ENCODE measurements at regions not wholly inside any gene's neighbourhood (a gene's known extent, or its start where the extent isn't known, plus 50 kb on each side); places are given as distances from the start of the nearest gene placed in this dataset.
"Not testable (repeated sequence)": the region's sequence is repeated elsewhere in the genome, so short reads cannot be mapped to it uniquely, and the experiment has no call there.

DNA sequence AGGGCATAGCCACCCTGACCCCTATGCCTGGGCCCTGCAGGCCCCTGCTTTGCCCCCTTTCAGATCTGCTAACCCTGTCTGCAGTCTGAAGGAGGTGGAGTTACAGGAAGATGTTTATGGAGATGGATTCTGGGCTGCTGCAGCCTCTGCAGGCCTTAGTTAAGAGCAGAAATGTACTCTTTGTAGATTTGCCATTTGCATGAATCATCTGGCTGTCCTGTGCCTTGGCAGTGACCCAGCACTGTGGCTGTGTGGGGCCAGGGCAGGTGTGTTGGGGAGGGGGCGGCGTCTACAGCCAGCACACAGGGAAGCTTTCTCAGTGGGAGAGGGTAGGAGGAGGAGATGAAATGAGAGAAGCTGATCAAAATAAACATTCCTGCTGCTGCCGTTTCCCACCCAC, 867.3 kb downstream of the PLA2G4A start:
- no peak overlapping the region for H3K27ac ChIP-seq (ENCODE audit: poor library complexity, severe bottlenecking)
- H3K9me3 ChIP-seq (ENCODE audit: severe bottlenecking): no peaks in the 10 kb centered on the region
- DNase-seq (ENCODE audit: low spot score) (no peak), ATAC-seq (ENCODE audit: low read depth) (no peak)
- peaks cover 22% of the 10 kb centered on the region for H3K4me1 ChIP-seq (ENCODE audit: insufficient read depth, poor library complexity, severe bottlenecking)
- TF ChIP-seq, protein P1, sequence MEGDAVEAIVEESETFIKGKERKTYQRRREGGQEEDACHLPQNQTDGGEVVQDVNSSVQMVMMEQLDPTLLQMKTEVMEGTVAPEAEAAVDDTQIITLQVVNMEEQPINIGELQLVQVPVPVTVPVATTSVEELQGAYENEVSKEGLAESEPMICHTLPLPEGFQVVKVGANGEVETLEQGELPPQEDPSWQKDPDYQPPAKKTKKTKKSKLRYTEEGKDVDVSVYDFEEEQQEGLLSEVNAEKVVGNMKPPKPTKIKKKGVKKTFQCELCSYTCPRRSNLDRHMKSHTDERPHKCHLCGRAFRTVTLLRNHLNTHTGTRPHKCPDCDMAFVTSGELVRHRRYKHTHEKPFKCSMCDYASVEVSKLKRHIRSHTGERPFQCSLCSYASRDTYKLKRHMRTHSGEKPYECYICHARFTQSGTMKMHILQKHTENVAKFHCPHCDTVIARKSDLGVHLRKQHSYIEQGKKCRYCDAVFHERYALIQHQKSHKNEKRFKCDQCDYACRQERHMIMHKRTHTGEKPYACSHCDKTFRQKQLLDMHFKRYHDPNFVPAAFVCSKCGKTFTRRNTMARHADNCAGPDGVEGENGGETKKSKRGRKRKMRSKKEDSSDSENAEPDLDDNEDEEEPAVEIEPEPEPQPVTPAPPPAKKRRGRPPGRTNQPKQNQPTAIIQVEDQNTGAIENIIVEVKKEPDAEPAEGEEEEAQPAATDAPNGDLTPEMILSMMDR (IDR thresholded peaks at IDR 0.05; ENCODE audit: poor library complexity, severe bottlenecking): no peak
- H3K4me3 ChIP-seq (ENCODE audit: severe bottlenecking): no peak overlapping the region
- no peaks in the 10 kb centered on the region for H3K27me3 ChIP-seq (ENCODE audit: insufficient read depth, poor library complexity, severe bottlenecking)
- no peaks in the 10 kb centered on the region for H3K36me3 ChIP-seq (ENCODE audit: low read depth)

DNA sequence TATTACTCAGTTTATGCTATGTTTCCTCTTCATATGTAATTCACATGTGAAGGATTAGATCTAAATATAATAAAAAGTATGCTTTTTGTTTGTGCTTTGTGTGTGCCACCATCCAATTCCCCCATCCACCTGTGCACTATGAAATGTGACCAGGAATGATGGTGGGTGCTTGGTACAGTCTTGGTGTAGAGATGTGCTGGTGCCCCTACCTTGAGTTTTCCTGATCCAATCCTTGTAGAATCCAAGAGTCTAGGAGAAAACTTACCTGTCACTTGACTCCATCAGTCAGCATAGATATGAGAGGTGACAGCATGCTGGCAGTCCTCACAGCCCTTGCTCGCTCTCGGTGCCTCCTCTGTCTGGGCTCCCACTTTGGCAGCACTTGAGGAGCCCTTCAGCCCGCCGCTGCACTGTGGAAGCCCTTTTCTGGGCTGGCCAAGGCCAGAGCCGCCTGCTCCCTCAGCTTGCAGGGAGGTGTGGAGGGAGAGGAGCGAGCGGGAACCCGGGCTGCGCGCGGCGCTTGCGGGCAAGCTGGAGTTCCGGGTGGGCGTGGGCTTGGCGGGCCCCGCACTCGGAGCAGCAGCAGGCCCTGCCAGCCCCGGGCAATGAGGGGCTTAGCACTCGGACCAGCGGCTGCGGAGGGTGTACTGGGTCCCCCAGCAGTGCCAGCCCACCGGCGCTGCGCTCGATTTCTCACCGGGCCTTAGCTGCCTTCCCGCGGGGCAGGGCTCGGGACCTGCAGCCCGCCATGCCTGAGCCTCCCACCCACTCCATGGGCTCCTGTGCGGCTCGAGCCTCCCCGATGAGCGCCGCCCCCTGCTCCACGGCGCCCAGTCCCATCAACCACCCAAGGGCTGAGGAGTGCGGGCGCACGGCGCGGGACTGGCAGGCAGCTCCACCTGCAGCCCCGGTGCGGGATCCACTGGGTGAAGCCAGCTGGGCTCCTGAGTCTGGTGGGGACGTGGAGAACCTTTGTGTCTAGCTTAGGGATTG, 874.7 kb downstream of the PLA2G4A start:
- H3K4me1 ChIP-seq (ENCODE audit: insufficient read depth, poor library complexity, severe bottlenecking); H3K36me3 ChIP-seq (ENCODE audit: low read depth); H3K27me3 ChIP-seq (ENCODE audit: insufficient read depth, poor library complexity, severe bottlenecking); H3K27ac ChIP-seq (ENCODE audit: poor library complexity, severe bottlenecking); DNase-seq (ENCODE audit: low spot score); H3K4me3 ChIP-seq (ENCODE audit: severe bottlenecking); ATAC-seq (ENCODE audit: low read depth); H3K9me3 ChIP-seq (ENCODE audit: severe bottlenecking): not testable (repeated sequence)

DNA sequence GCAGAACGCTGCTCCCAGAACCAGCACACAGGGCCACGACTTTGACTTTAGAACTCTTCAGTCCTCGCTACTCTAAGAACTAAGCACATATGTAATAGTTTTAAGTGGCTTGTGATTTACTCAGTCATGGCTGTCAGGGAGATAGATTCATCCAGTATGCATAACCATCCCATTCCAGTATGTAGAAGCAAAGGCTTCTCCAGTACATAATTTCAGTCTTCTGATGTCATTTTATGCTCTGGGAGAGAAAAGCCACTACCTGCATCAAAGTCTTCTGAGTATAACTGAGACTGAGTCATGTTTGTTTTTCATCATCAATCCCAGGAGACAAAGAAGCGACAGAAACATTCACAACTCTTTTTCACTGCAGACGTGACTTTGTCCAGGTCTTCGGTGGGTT, 885.7 kb downstream of the PLA2G4A start:
- Histone ChIP-seq H3K4me3 (ENCODE audit: severe bottlenecking) (no peak overlapping the region), H3K4me1 (ENCODE audit: insufficient read depth, poor library complexity, severe bottlenecking) (no peaks in the 10 kb centered on the region), H3K27me3 (ENCODE audit: insufficient read depth, poor library complexity, severe bottlenecking) (no peaks in the 10 kb centered on the region), H3K36me3 (ENCODE audit: low read depth) (no peaks in the 10 kb centered on the region), H3K9me3 (ENCODE audit: severe bottlenecking) (no peaks in the 10 kb centered on the region), H3K27ac (ENCODE audit: poor library complexity, severe bottlenecking) (no peak overlapping the region)
- no peak for ATAC-seq (ENCODE audit: low read depth)
- no peak for DNase-seq (ENCODE audit: low spot score)
- TF ChIP-seq, protein P1 (IDR thresholded peaks at IDR 0.05; ENCODE audit: poor library complexity, severe bottlenecking): no peak

DNA sequence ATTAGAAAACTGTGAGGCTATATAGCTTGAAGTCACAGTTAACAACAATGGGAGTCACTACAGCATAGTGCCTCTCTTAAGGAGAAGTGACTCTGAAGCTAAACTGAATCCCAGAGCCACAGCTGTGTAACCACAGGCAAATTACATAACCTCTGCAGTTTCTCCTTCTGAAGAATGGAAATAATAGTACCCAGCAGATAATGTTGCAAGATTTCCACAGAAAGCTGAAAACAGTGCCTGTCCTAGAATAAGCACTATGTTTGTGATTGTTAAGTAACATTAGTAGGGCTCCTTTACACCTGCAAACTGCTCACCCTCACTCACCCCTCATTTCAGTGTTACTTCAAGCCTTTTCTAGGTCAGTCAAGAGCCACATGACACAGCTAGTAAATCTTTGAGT, 886.7 kb downstream of the PLA2G4A start:
- no peaks in the 10 kb centered on the region for H3K36me3 ChIP-seq (ENCODE audit: low read depth)
- H3K4me1 ChIP-seq (ENCODE audit: insufficient read depth, poor library complexity, severe bottlenecking): no peaks in the 10 kb centered on the region
- TF ChIP-seq, protein P1 (IDR thresholded peaks at IDR 0.05; ENCODE audit: poor library complexity, severe bottlenecking): no peak
- H3K27ac ChIP-seq (ENCODE audit: poor library complexity, severe bottlenecking): no peak overlapping the region
- H3K4me3 ChIP-seq (ENCODE audit: severe bottlenecking): no peak overlapping the region
- DNase-seq (ENCODE audit: low spot score) (no peak), ATAC-seq (ENCODE audit: low read depth) (no peak)
- no peaks in the 10 kb centered on the region for H3K27me3 ChIP-seq (ENCODE audit: insufficient read depth, poor library complexity, severe bottlenecking)
- no peaks in the 10 kb centered on the region for H3K9me3 ChIP-seq (ENCODE audit: severe bottlenecking)

DNA sequence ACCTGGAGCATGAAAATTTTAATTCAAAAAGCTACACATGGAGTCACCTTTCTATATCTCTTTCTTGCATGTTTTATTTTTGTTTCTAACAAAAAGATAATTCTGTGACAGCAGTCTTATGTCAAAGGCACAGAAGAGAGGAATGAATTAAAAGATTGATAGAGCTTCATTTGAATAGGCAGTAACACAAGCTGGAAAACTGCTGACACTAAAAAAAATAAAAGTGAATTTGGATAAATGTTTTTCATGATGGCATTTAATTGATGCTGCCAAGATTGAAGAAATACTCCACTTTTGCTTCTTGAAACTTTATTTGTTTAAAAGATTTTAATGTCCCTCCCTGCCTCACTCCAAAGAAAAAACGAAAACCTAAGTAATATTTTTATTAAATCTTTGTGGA, 887.4 kb downstream of the PLA2G4A start:
- no peaks in the 10 kb centered on the region for H3K4me1 ChIP-seq (ENCODE audit: insufficient read depth, poor library complexity, severe bottlenecking)
- no peaks in the 10 kb centered on the region for H3K9me3 ChIP-seq (ENCODE audit: severe bottlenecking)
- H3K27me3 ChIP-seq (ENCODE audit: insufficient read depth, poor library complexity, severe bottlenecking): no peaks in the 10 kb centered on the region
- TF ChIP-seq, protein P1 (IDR thresholded peaks at IDR 0.05; ENCODE audit: poor library complexity, severe bottlenecking): no peak
- H3K27ac ChIP-seq (ENCODE audit: poor library complexity, severe bottlenecking): no peak overlapping the region
- ATAC-seq (ENCODE audit: low read depth) (no peak), DNase-seq (ENCODE audit: low spot score) (no peak)
- no peak overlapping the region for H3K4me3 ChIP-seq (ENCODE audit: severe bottlenecking)
- no peaks in the 10 kb centered on the region for H3K36me3 ChIP-seq (ENCODE audit: low read depth)
